NOMO-1 treated with DMSO at 0.1 percent for 48 hours (cell line): ENCODE measurements at regions not wholly inside any gene's neighbourhood (a gene's known extent, or its start where the extent isn't known, plus 50 kb on each side); places are given as distances from the start of the nearest gene placed in this dataset.

Experiments
- DNase-seq: peaks from one replicate; lab custom pipeline; 2025; ENCODE audit not compliant: unreplicated experiment; lab: John Stamatoyannopoulos, UW

GRCh38 chr6:10060004-10060403, 354.9 kb downstream of the TFAP2A start:
- DNase-seq = no peak

- DNase-seq = no peak
These were observed 360.2 kb downstream of the TFAP2A start for GRCh38 chr6:10054672-10055071.

DNA sequence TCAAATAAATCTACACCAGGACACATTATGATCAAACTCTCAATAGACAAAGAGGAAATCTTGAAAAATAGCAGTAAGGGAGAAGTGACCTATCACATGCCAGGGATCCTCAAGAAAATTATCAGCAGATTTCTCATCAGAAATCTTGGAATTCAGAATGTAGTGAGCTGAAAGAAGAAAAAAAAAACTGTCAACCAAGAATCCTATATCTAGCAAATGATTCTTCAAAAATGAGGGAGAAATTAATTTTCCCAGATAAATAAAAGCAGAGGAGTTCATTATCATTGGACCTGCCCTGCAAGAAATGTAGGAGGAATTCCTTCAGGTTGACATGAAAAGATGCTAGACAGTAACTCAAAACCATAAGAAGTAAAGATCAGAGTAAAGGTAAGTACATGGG, 363.6 kb downstream of the TFAP2A start:
- no peak for DNase-seq

GRCh38 chr6:10048370-10049297, 366.2 kb downstream of the TFAP2A start:
- no peak for DNase-seq

GRCh38 chr6:10042280-10042679, 372.6 kb downstream of the TFAP2A start:
- DNase-seq = no peak

DNA sequence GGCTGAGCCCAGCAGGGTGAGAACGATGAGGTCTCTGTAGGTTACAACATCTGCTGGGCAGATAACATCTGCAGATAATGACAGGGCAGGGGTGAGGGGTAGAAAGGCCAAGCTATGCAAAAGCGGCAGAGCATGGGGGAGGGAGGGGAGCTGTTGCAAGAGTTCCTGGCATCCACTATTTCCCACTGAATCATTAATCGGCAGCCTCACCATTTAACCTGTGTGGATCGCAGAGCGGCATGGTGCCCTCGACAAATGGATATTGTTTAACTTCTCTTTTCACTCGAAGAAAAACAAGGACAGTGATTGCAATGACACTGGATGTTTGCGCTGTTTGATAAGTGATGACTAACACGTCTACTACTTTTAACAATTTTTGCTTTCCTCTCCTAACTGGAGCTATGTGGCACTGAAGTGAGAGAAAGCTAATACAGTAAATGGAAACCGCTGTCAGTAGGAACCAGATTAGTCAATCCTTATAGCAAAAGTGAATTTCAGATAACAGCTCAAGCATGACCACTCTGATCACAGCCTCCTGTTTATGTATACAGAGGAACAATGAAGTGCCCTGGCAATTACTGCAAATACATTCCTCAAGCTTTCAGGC, 381.5 kb downstream of the TFAP2A start:
- no peak for DNase-seq

DNA sequence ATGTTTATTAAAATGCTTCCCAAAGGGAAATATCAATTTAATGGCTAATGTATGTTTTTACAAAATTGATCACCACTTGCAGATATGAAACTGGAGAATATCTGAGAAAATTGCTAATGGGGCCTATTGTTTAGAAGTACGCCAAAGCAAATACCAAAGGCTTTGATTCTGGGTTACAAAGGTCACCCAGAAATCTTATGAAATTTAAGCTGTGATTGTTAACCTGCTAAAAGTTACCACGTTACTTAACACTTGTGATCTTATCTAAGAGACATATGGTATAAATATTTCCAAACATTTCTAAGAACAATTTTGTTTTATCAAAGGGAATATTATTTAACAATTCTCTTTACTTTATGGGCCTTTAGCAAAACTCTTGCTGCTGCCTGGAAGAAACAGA, 383.3 kb downstream of the TFAP2A start:
- DNase-seq = no peak

GRCh38 chr6:10030942-10031537, 383.8 kb downstream of the TFAP2A start:
- DNase-seq = peak; percentile 17

DNA sequence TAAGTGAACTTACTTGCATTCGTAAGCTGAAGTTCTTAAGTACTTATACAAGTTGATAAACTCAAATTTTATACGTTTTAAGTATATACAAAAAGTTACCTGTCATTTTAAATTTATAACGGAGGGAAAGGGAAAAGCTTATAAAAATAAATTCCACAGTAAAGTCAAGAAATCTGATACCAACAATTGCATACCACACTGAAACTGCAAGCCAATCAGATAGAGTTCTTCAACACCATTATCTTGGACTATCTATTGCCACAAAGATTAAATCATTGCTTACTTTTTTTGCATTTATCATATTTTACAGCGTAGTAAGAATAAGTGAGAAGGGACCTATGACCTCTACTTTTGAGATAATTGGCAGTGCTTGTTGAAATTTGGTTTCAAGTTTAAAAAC, 386.7 kb downstream of the TFAP2A start:
- no peak for DNase-seq

- no peak for DNase-seq
These were observed 395.0 kb downstream of the TFAP2A start for GRCh38 chr6:10019851-10020250.

- DNase-seq = no peak
These were observed 400.3 kb downstream of the TFAP2A start for GRCh38 chr6:10014557-10014956.

- DNase-seq = no peak
These were observed 414.3 kb downstream of the TFAP2A start for GRCh38 chr6:10000551-10000950.

DNA sequence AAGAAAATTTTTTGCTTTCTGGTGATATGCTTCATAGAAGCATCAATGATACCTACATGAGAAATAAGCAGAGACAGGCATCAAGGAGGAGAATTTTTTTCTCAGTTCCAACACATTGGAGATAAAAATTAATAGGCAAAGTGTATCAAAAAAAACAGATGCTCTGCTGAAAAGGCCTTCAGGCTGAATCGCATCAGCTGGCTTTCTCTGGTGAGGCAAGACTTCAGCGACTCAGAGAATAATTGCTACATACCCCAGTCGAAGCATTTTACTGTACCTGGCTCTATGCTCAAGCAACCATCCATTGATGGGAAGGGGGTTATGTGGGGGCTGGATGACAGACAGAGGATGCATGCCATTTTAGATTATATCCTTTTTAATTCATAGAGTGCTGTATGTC, 415.1 kb downstream of the TFAP2A start:
- no peak for DNase-seq

DNA sequence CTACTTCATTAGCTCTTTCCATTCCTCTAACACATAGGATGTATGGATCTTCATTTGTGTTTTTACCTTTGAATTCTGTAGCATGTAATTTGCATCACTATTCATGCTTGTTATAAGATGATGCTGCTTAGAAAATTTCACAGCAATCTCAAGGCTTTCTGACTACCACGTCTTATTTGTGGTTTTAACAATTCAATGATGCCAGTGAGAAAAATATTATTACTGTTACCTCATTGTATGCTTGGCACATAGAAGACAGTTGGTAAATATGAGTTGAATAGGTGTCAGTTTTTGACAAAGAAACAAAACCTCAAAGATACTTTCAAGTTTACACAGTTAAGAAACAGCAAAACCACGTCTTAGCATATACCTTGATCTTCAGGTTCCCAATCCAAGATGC, 428.6 kb downstream of the TFAP2A start:
- no peak for DNase-seq

GRCh38 chr6:9985481-9985880, 429.4 kb downstream of the TFAP2A start:
- no peak for DNase-seq

GRCh38 chr6:9984607-9985006, 430.3 kb downstream of the TFAP2A start:
- peak; percentile 39 for DNase-seq

DNA sequence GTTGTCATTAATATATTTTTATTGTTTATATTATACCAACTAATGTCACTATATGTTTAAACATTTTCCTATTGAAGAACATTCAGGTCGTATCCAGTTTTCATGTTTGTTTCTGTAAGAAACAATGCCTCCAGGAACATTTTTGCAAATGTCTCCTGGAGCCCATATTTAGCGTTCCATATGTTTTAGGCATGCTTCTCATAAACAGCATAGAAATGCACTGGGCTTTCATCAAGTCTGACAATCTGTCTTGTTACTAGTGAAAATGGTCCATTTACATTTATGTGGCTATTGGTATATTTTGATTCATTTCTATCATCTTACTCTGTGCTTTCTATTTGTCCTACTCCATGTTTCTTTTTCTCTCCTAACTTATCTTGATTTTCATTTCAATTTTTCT, 431.7 kb downstream of the TFAP2A start:
- DNase-seq = no peak

- peak; percentile 35 for DNase-seq
These were observed 432.7 kb downstream of the TFAP2A start for GRCh38 chr6:9982215-9982614.

GRCh38 chr6:9979996-9980395, 434.9 kb downstream of the TFAP2A start:
- DNase-seq = no peak

- DNase-seq = no peak
These were observed 436.4 kb downstream of the TFAP2A start for GRCh38 chr6:9978480-9978879.

DNA sequence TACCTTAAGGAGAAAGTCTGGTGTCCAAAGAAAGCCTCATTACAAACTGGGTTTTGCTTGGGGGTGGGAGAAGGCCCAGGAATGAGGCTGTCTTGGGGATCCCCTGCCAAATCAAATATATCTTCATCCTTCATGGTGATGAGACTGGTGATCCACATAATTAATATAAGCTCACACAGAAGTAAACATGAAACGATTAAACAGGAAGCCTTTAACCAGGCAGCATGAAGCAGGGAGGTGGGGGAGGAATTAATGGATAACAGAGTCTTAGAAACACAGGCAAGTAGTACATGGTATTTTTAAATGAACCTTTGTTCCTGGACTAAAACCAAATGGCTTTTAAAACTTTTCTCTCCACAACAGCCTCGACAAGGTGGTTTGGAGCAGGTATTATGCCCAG, 437.5 kb downstream of the TFAP2A start:
- DNase-seq = no peak

GRCh38 chr6:9961646-9962045, 453.2 kb downstream of the TFAP2A start:
- no peak for DNase-seq
